IPS DF 19.7 (cell line): ENCODE measurements at regions not wholly inside any gene's neighbourhood (a gene's known extent, or its start where the extent isn't known, plus 50 kb on each side); places are given as distances from the start of the nearest gene placed in this dataset.
"Not testable (repeated sequence)": the region's sequence is repeated elsewhere in the genome, so short reads cannot be mapped to it uniquely, and the experiment has no call there.

Source experiments
- DNase-seq: peaks from one replicate; pipeline ENCODE4 v3.0.0-alpha.2; 2013; ENCODE audit warnings: low read depth, low spot score

GRCh38 chr3:23129117-23129516, 74.0 kb upstream of the UBE2E2 start:
- DNase-seq: no peak

GRCh38 chr3:23129817-23130216, 73.3 kb upstream of the UBE2E2 start:
- DNase-seq: no peak

GRCh38 chr3:23130406-23130805, 72.7 kb upstream of the UBE2E2 start:
- DNase-seq: no peak

- no peak for DNase-seq
Observed at GRCh38 chr3:23135026-23135785, 67.9 kb upstream of the UBE2E2 start.

- no peak for DNase-seq
Observed at GRCh38 chr3:23136054-23136453, 67.1 kb upstream of the UBE2E2 start.

DNA sequence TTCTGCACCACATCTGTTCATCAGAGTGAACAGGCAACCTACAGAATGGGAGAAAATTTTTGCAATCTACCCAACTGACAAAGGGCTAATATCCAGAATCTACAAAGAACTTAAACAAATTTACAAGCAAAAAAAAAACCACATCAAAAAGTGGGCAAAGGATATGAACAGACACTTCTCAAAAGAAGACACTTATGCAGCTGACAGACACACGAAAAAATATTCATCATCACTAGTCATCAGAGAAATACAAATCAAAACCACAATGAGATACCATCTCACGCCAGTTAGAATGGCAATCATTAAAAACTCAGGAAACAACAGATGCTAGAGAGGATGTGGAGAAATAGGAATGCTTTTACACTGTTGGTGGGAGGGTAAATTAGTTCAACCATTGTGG, 59.1 kb upstream of the UBE2E2 start:
- not testable (repeated sequence) for DNase-seq

DNA sequence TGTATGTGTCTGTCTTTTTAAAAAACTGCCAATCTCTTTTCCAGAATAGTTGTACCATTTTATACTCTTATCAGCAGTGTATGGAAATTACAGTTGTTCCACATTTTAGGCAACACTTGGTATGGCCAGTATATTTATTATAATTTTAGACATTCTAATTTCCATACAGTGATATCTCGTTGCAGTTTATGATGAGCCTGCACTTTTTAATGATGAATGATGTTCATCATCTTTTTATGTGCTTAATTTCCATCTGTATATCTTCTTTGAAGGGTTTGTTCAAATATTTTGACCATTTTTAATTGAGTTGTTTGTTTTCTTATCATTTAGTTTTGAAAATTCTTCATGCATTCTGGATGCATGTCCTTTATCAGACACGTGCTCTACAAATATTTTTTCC, 57.0 kb upstream of the UBE2E2 start:
- no peak for DNase-seq

DNA sequence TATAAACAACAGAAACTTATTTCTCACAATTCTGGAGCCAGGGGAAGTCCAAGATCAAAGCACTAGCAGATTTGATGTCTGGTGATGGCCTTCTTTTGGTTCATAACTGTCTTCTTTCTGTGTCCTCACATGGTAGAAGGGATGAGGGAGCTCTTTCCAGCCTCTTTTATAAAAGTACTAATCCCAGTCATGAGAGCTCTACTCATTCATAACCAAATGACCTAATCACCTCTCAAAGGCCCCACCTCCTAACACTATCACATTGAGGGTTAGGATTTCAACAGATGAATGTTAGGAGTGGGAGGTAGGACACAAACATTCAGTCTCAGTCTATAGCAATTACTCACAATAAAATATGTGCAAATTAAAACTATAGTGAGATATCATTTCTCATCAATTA, 50.1 kb upstream of the UBE2E2 start:
- DNase-seq: no peak
